ENCODE measurements at regions not wholly inside any gene's neighbourhood (a gene's known extent, or its start where the extent isn't known, plus 50 kb on each side); places are given as distances from the start of the nearest gene placed in this dataset.

- peaks cover 17% of the 10 kb centered on the region for H3K4me1 Mint-ChIP-seq (ENCODE audit: unreplicated experiment)
- H3K27me3 Mint-ChIP-seq (ENCODE audit: unreplicated experiment) = no peaks in the 10 kb centered on the region
- H3K36me3 Mint-ChIP-seq (ENCODE audit: low read depth, unreplicated experiment) = no peaks in the 10 kb centered on the region
- peaks cover 2% of the 10 kb centered on the region for H3K9me3 Mint-ChIP-seq (ENCODE audit: unreplicated experiment)
- H3K4me3 Mint-ChIP-seq (ENCODE audit: unreplicated experiment) = no peak overlapping the region
- DNase-seq (ENCODE audit: low spot score) = no peak
- no peak for TF ChIP-seq CTCF (IDR thresholded peaks at IDR 0.05; ENCODE audit: unreplicated experiment)
- no peak overlapping the region for H3K27ac Mint-ChIP-seq (ENCODE audit: unreplicated experiment)
Measured at GRCh38 chr10:125281091-125281490, 120.7 kb upstream of the CTBP2 start.

- Mint-ChIP-seq H3K27ac (ENCODE audit: unreplicated experiment) (no peak overlapping the region), H3K36me3 (ENCODE audit: low read depth, unreplicated experiment) (no peaks in the 10 kb centered on the region), H3K4me1 (ENCODE audit: unreplicated experiment) (no peaks in the 10 kb centered on the region), H3K9me3 (ENCODE audit: unreplicated experiment) (peaks cover 4% of the 10 kb centered on the region), H3K4me3 (ENCODE audit: unreplicated experiment) (no peak overlapping the region), H3K27me3 (ENCODE audit: unreplicated experiment) (peaks cover 3% of the 10 kb centered on the region)
- TF ChIP-seq CTCF (IDR thresholded peaks at IDR 0.05; ENCODE audit: unreplicated experiment) = no peak
- no peak for DNase-seq (ENCODE audit: low spot score)
Measured at GRCh38 chr10:125276133-125276532, 115.8 kb upstream of the CTBP2 start.

GRCh38 chr10:125274961-125275360 lies 114.6 kb upstream of the CTBP2 start:
- H3K4me3 Mint-ChIP-seq (ENCODE audit: unreplicated experiment) = no peak overlapping the region
- no peaks in the 10 kb centered on the region for H3K4me1 Mint-ChIP-seq (ENCODE audit: unreplicated experiment)
- H3K27ac Mint-ChIP-seq (ENCODE audit: unreplicated experiment) = no peak overlapping the region
- TF ChIP-seq CTCF (IDR thresholded peaks at IDR 0.05; ENCODE audit: unreplicated experiment) = no peak
- peaks cover 4% of the 10 kb centered on the region for H3K9me3 Mint-ChIP-seq (ENCODE audit: unreplicated experiment)
- peaks cover 7% of the 10 kb centered on the region for H3K27me3 Mint-ChIP-seq (ENCODE audit: unreplicated experiment)
- H3K36me3 Mint-ChIP-seq (ENCODE audit: low read depth, unreplicated experiment) = no peaks in the 10 kb centered on the region
- no peak for DNase-seq (ENCODE audit: low spot score)

GRCh38 chr10:125273023-125273422 lies 112.7 kb upstream of the CTBP2 start:
- H3K27ac Mint-ChIP-seq (ENCODE audit: unreplicated experiment) = no peak overlapping the region

GRCh38 chr10:125269716-125270115 lies 109.4 kb upstream of the CTBP2 start:
- DNase-seq (ENCODE audit: low spot score) = no peak

More at GRCh38 chr10:125273023-125273422, 112.7 kb upstream of the CTBP2 start:
- no peak overlapping the region for H3K4me3 Mint-ChIP-seq (ENCODE audit: unreplicated experiment)
- DNase-seq (ENCODE audit: low spot score) = no peak
- no peak for TF ChIP-seq CTCF (IDR thresholded peaks at IDR 0.05; ENCODE audit: unreplicated experiment)
- no peaks in the 10 kb centered on the region for H3K4me1 Mint-ChIP-seq (ENCODE audit: unreplicated experiment)
- H3K36me3 Mint-ChIP-seq (ENCODE audit: low read depth, unreplicated experiment) = no peaks in the 10 kb centered on the region
- H3K9me3 Mint-ChIP-seq (ENCODE audit: unreplicated experiment) = peaks cover 4% of the 10 kb centered on the region
- H3K27me3 Mint-ChIP-seq (ENCODE audit: unreplicated experiment) = peaks cover 7% of the 10 kb centered on the region

More at GRCh38 chr10:125269716-125270115, 109.4 kb upstream of the CTBP2 start:
- Mint-ChIP-seq H3K36me3 (ENCODE audit: low read depth, unreplicated experiment) (no peaks in the 10 kb centered on the region), H3K4me1 (ENCODE audit: unreplicated experiment) (no peaks in the 10 kb centered on the region), H3K4me3 (ENCODE audit: unreplicated experiment) (no peak overlapping the region), H3K27me3 (ENCODE audit: unreplicated experiment) (peaks cover 12% of the 10 kb centered on the region), H3K9me3 (ENCODE audit: unreplicated experiment) (no peaks in the 10 kb centered on the region), H3K27ac (ENCODE audit: unreplicated experiment) (no peak overlapping the region)
- no peak for TF ChIP-seq CTCF (IDR thresholded peaks at IDR 0.05; ENCODE audit: unreplicated experiment)

All from endothelial cell (in vitro differentiated cells).